Esophagus squamous epithelium (tissue), 4 donors: ENCODE measurements at regions not wholly inside any gene's neighbourhood (a gene's known extent, or its start where the extent isn't known, plus 50 kb on each side); places are given as distances from the start of the nearest gene placed in this dataset.

ENCODE experiments used
- POLR2A ChIP-seq, 4 donors: fragments of 450-650 bp; IDR thresholded peaks; one replicate each; pipeline ENCODE4 v1.6.1; 2017; ENCODE audit warnings: antibody characterized with exemption in 4 of 4, mild to moderate bottlenecking in 4 of 4, moderate library complexity in 3 of 4
- TF ChIP-seq, protein P1 (sequence below), 6 experiments: fragments of 450-650 bp in 4 of 6; fragments of 200-600 bp in 2 of 6; sonication (generic) in 2 of 6; IDR thresholded peaks; one replicate each; pipeline ENCODE4 v1.5.1; 2016 to 2019; ENCODE audit warnings: antibody characterized with exemption in 6 of 6, mild to moderate bottlenecking in 4 of 6, moderate library complexity in 4 of 6

DNA sequence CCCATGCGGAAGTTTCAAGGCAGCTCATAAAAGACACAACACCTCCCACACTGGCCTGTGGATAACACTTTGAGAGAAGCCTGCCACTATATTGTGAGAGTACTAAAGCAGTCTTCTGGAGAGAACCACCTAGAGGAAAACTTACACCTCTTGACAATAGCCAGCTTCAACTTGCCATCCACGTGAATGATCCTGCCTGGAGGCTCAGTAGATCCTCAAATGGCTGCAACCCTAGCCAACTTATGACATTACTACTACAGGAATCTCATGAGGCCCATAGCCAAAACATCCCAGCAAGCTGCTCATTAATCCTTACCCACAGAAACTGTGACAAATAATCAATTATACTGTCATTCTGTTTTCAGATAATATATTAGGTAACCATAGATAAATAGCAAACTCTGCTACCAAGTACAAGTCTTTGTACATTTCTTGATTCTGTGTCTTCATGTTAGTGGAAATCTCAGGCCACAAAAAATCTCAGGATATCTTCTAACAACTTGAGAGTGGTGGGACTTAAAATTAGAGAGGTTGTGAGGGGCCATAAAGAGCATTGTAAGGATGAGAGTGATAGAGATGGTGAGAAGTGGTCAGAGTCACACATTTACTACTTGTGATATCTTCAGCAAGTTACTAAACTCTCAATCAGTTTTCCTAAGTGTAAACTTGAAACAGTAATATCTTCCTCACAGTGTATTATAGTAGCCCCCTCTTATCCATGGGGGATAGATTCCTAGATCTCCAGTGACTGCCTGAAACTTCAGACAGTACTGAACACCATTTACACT is 368.0 kb downstream of the C12orf50 start:
- TF ChIP-seq, protein P1, sequence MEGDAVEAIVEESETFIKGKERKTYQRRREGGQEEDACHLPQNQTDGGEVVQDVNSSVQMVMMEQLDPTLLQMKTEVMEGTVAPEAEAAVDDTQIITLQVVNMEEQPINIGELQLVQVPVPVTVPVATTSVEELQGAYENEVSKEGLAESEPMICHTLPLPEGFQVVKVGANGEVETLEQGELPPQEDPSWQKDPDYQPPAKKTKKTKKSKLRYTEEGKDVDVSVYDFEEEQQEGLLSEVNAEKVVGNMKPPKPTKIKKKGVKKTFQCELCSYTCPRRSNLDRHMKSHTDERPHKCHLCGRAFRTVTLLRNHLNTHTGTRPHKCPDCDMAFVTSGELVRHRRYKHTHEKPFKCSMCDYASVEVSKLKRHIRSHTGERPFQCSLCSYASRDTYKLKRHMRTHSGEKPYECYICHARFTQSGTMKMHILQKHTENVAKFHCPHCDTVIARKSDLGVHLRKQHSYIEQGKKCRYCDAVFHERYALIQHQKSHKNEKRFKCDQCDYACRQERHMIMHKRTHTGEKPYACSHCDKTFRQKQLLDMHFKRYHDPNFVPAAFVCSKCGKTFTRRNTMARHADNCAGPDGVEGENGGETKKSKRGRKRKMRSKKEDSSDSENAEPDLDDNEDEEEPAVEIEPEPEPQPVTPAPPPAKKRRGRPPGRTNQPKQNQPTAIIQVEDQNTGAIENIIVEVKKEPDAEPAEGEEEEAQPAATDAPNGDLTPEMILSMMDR (IDR thresholded peaks at IDR 0.05) = no peak
- no peak for TF ChIP-seq POLR2A (IDR thresholded peaks at IDR 0.05)
